ELR (cell line): ENCODE measurements at regions not wholly inside any gene's neighbourhood (a gene's known extent, or its start where the extent isn't known, plus 50 kb on each side); places are given as distances from the start of the nearest gene placed in this dataset.

Source experiments
- DNase-seq: peaks from one replicate; pipeline ENCODE4 v3.0.0-alpha.2; 2015; ENCODE audit warnings: low read depth

- DNase-seq = no peak
Observed at GRCh38 chr10:22766693-22767092, 52.3 kb upstream of the PIP4K2A start.

DNA sequence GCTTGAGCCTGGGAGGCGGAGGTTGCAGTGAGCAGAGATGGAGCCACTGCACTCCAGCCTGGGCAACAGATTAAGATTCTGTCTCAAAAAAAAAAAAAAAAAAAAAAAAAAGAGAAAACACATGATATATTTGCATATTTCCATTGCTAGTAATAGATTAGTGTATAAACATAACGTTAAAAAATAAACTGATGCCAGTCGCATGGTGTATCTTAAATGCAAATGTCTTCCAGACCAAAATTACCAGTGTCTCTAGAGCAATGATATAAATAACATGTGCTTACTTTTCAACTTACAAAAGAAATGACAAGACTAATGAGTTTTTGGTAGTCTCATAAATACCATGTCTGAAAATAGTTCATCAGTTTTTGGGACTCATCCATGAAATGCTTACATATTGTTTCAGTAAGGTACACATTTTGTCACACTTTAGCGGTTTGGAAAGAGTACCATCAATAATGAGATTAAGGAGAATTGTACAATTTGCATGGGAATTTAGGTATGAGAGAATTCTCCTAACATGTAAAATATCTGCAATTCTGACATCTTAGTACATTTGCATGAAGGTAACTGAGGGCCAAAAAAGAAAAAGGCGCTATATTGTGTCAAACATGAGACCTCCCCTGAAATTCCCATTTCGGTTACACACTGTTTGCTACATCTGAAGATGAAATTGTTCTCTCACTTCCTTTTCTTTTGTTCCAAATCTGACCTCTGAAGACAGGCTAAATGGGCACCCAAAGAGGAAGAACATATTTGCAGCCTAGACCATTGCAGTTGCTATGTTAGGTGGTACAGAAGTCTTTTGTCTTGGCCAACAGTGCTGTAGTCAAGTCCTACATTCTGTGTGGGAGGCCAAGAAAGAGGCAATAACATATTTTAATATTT, 51.5 kb upstream of the PIP4K2A start:
- no peak for DNase-seq

DNA sequence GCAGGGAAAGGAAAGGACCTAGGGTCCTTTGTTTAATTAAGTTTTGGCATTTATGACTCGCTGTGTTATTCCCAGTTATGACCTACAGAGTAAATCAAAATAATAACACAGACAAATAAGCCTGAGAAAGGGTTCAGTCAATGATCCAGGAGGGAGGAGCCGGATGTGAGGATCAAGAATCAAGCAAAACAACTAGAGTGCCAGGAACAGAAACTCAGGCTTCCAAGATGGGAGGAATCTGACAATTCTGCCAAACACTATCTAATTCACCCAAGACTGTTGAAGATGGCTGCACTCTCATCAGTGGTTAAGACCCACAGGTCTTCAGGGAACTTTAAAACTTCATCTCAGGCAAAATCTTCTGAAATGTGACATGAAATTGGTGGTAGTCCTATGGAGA, 50.3 kb upstream of the PIP4K2A start:
- DNase-seq = no peak
